Ascending aorta (tissue), 2 donors: ENCODE measurements at regions not wholly inside any gene's neighbourhood (a gene's known extent, or its start where the extent isn't known, plus 50 kb on each side); places are given as distances from the start of the nearest gene placed in this dataset.

Experiments
- DNase-seq, 2 donors: peaks; one replicate each; pipeline ENCODE4 v3.0.0-alpha.2; 2019; ENCODE audit warnings: low spot score in 2 of 2
- H3K27ac ChIP-seq, 2 donors: fragments of 200-600 bp; sonication (generic); one replicate each; pipeline ENCODE4 v1.5.1; 2016 to 2017; ENCODE audit warnings: mild to moderate bottlenecking in 1 of 2
- H3K27me3 ChIP-seq: fragments of 200-600 bp; sonication (generic); one replicate; pipeline ENCODE4 v1.5.1; 2017
- H3K36me3 ChIP-seq, 2 donors: fragments of 200-600 bp; sonication (generic); one replicate each; pipeline ENCODE4 v1.5.1; 2016
- H3K4me1 ChIP-seq, 2 donors: fragments of 200-600 bp; sonication (generic); one replicate each; pipeline ENCODE4 v1.5.1; 2016 to 2017; ENCODE audit warnings: mild to moderate bottlenecking in 1 of 2
- H3K4me3 ChIP-seq, 2 donors: fragments of 200-600 bp; sonication (generic); one replicate each; pipeline ENCODE4 v1.5.1; 2016 to 2017; ENCODE audit warnings: mild to moderate bottlenecking in 1 of 2
- H3K9me3 ChIP-seq, 2 donors: fragments of 200-600 bp; sonication (generic); one replicate each; pipeline ENCODE4 v1.5.1; 2016
- intact Hi-C: fragments of 100-400 bp; cut with DNase I; formaldehyde crosslinking; loops from one replicate; pipeline ENCODE4 v1.15.1; 2023
- TF ChIP-seq, protein P1 (sequence below), 3 experiments: fragments of 200-600 bp in 2 of 3; fragments of 450-650 bp in 1 of 3; sonication (generic) in 2 of 3; IDR thresholded peaks; one replicate each; pipeline ENCODE4 v1.5.1; 2016 to 2019; ENCODE audit warnings: antibody characterized with exemption in 3 of 3, mild to moderate bottlenecking in 1 of 3, moderate library complexity in 1 of 3

DNA sequence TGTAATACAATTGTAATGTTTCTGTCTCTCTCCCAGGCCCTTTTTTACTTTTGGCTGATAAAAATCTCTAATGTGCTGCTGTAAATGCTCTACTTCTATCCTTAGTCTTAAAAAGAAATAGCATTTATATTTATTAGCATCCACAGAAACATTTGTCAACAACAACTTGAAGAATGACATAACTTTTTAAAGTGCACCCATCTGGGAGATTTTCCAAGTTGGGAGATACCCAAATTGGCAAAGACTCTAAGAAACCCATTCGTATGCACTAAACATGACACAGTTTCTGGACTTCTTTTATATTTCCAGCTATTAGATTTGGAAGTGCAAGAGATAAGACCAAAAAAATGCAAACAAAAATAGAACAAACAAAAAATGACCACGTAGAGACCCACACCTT lies 2287.4 kb upstream of the WWC1 start:
- Histone ChIP-seq H3K36me3 (no peaks in the 10 kb centered on the region), H3K9me3 (no peaks in the 10 kb centered on the region), H3K27ac (no peak overlapping the region), H3K27me3 (no peaks in the 10 kb centered on the region), H3K4me3 (no peak overlapping the region), H3K4me1 (no peaks in the 10 kb centered on the region)
- intact Hi-C loops = no loop called here
- TF ChIP-seq, protein P1, sequence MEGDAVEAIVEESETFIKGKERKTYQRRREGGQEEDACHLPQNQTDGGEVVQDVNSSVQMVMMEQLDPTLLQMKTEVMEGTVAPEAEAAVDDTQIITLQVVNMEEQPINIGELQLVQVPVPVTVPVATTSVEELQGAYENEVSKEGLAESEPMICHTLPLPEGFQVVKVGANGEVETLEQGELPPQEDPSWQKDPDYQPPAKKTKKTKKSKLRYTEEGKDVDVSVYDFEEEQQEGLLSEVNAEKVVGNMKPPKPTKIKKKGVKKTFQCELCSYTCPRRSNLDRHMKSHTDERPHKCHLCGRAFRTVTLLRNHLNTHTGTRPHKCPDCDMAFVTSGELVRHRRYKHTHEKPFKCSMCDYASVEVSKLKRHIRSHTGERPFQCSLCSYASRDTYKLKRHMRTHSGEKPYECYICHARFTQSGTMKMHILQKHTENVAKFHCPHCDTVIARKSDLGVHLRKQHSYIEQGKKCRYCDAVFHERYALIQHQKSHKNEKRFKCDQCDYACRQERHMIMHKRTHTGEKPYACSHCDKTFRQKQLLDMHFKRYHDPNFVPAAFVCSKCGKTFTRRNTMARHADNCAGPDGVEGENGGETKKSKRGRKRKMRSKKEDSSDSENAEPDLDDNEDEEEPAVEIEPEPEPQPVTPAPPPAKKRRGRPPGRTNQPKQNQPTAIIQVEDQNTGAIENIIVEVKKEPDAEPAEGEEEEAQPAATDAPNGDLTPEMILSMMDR (IDR thresholded peaks at IDR 0.05) = no peak
- no peak for DNase-seq

DNA sequence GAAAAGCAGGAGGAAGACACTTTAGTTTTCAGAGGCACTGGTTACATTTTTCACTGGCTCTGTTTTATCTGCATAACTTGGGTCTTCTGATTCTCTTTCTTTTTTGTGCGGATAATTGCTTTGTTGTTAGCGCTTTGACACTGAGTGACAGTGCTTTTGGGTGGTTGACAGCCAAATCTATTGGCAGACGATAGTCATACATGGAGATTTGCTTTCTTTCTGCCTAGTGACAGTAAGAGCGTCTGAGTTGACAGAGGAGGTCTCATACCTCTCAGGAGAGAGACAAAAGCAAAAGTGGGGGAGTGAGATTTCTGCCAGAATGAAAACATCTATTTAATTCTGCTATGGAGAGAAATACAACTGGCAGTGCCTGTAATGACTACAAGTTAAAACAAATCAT lies 2278.0 kb upstream of the WWC1 start:
- H3K36me3 ChIP-seq = no peaks in the 10 kb centered on the region
- H3K4me3 ChIP-seq = no peak overlapping the region
- DNase-seq = no peak
- TF ChIP-seq, protein P1 (IDR thresholded peaks at IDR 0.05) = no peak
- no peaks in the 10 kb centered on the region for H3K27me3 ChIP-seq
- no peak overlapping the region for H3K27ac ChIP-seq
- no peaks in the 10 kb centered on the region for H3K4me1 ChIP-seq
- intact Hi-C loops = no loop called here
- H3K9me3 ChIP-seq = no peaks in the 10 kb centered on the region

DNA sequence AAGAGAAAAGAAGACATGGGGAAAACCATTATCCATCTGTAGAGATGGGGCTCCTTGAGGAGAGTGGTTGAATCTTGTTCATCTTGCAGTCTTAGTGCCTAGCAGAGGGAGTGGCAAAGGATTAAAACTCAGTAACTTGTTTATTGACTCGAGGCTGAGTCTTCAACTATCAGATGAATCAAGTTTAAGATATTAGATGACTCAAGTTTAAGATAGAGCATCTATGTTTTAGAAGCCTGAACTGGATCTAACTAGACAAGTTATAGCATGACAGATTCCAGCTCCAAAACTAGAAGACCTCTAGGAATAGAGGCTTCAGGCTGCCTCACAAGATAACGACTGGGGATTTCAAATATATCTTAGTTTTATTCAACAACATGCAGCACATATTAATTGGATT lies 2277.2 kb upstream of the WWC1 start:
- TF ChIP-seq, protein P1 (IDR thresholded peaks at IDR 0.05) = no peak
- no peak overlapping the region for H3K27ac ChIP-seq
- intact Hi-C loops = no loop called here
- H3K9me3 ChIP-seq = no peaks in the 10 kb centered on the region
- DNase-seq = no peak
- H3K4me3 ChIP-seq = no peak overlapping the region
- no peaks in the 10 kb centered on the region for H3K27me3 ChIP-seq
- H3K4me1 ChIP-seq = no peaks in the 10 kb centered on the region
- no peaks in the 10 kb centered on the region for H3K36me3 ChIP-seq

DNA sequence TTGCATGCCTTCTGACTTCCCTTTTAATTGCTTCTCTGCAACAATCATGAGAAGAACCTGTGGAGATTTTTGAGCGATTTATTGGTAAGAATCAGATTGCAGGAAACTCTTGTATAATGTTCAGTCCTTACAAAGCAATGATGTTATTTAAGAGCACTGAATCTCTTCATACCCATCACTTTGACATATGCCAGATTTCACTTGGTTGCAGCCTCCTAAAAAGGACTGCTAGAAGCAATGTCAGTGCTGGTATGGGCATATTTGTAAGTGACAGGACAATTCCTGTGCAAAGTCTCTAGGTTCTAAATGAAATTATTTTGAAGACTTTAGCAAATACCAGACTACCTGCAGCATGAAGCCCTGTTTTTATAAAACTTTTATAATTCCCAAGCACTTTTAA lies 2272.7 kb upstream of the WWC1 start:
- TF ChIP-seq, protein P1 (IDR thresholded peaks at IDR 0.05) = no peak
- no peaks in the 10 kb centered on the region for H3K36me3 ChIP-seq
- H3K9me3 ChIP-seq = no peaks in the 10 kb centered on the region

DNA sequence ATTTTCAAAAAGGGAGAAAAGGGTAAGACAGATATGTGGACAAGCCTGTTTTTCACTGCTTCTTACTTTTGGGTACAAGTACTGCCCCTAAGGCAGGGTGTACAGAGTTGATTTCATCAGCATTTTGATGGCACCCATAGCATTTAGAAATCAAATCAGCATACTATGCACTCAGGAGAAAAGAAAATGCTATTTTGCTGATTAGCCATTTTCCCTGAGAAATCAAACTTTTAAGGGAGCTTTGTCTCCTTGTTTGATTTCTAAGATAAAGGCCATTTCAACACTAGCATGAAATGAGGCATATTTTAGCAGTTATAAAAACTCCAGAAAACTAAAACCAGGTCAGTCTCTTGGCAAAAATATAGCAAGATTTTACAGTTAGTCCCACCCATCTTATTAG lies 2269.4 kb upstream of the WWC1 start:
- Histone ChIP-seq H3K27me3 (no peaks in the 10 kb centered on the region), H3K27ac (no peak overlapping the region), H3K36me3 (no peaks in the 10 kb centered on the region), H3K4me3 (no peak overlapping the region), H3K9me3 (no peaks in the 10 kb centered on the region), H3K4me1 (no peaks in the 10 kb centered on the region)
- DNase-seq = no peak
- intact Hi-C loops = no loop called here
- TF ChIP-seq, protein P1 (IDR thresholded peaks at IDR 0.05) = no peak

More for the DNA sequence above, 2272.7 kb upstream of the WWC1 start:
- no peak overlapping the region for H3K4me3 ChIP-seq
- no peaks in the 10 kb centered on the region for H3K27me3 ChIP-seq
- H3K27ac ChIP-seq = no peak overlapping the region
- H3K4me1 ChIP-seq = no peaks in the 10 kb centered on the region
- intact Hi-C loops = no loop called here
- DNase-seq = no peak

DNA sequence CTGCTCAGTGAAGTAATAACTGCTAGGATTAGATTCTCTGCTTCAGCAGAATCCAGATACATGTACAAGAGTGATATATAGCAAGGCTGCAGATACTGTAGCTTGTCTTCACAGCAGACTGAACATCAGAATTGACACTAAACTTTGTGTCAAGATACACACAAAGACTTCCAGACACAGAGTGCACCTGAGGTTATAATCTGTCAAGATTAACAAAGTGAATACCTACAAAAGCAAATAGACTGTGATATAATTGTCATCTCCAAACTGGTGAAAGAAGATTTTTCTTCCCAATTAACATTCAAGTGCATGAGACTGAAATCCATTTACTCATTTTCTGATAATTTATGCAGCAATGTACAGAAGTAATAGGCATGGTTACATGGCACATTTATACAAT lies 2266.5 kb upstream of the WWC1 start:
- TF ChIP-seq, protein P1 (IDR thresholded peaks at IDR 0.05) = no peak
- Histone ChIP-seq H3K36me3 (no peaks in the 10 kb centered on the region), H3K4me3 (no peak overlapping the region), H3K27ac (no peak overlapping the region), H3K9me3 (no peaks in the 10 kb centered on the region), H3K4me1 (no peaks in the 10 kb centered on the region), H3K27me3 (no peaks in the 10 kb centered on the region)
- DNase-seq = no peak
- intact Hi-C loops = no loop called here
